Stimulated activated CD4-positive, alpha-beta T cell treated with anti-CD3 and anti-CD28 coated beads, Interleukin-4, amount 100 ng/mL, for 1 hour (primary cell): ENCODE measurements at regions not wholly inside any gene's neighbourhood (a gene's known extent, or its start where the extent isn't known, plus 50 kb on each side); places are given as distances from the start of the nearest gene placed in this dataset.

ENCODE experiments used
- DNase-seq: peaks from one replicate; pipeline ENCODE4 v3.0.0-alpha.2; 2020

GRCh38 chr10:112000466-112000865 lies 183.1 kb downstream of the GPAM start:
- DNase-seq: no peak

GRCh38 chr10:112002206-112002605 lies 181.4 kb downstream of the GPAM start:
- no peak for DNase-seq

DNA sequence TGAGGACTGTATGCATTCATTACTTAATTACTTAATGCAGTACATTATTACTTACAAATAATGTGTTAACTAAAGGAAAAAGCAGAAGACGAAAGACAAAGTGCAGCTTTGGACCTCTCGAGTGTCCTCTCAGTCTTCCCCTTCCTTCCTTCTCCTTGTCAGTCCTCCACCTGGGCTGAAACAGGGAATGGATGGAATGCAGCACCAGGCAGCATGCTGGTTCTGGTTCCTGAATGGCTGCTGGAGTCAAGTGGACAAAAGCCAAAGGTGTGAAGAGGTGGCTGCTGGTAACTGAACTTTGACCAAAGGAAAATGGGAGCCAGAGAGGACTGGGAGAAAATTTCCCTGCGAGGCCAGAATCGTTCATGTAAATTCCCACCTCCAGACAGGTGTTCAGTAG lies 179.5 kb downstream of the GPAM start:
- no peak for DNase-seq

- DNase-seq: no peak
These were observed 178.5 kb downstream of the GPAM start for GRCh38 chr10:112005044-112005443.

GRCh38 chr10:112006407-112006806 lies 177.2 kb downstream of the GPAM start:
- no peak for DNase-seq

DNA sequence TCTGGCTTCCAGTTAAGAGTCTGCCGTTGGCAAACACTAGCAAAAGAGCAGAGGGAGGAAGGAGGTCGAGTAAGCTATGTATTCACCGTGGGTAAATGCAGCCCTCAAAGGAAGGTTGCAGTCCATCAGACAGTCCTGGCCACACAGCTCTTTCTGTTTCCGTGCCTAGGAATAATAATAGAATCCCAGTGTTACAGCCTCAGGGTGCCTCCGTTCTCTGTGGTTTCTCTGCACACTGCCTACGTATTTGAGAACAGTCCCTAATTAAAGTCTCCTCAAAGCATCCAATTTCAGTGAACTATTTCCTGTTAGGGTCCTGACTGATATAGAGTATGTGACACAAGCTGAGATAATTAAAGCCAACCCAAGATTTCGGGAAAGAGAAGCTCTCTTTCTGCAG lies 176.7 kb downstream of the GPAM start:
- DNase-seq: no peak

DNA sequence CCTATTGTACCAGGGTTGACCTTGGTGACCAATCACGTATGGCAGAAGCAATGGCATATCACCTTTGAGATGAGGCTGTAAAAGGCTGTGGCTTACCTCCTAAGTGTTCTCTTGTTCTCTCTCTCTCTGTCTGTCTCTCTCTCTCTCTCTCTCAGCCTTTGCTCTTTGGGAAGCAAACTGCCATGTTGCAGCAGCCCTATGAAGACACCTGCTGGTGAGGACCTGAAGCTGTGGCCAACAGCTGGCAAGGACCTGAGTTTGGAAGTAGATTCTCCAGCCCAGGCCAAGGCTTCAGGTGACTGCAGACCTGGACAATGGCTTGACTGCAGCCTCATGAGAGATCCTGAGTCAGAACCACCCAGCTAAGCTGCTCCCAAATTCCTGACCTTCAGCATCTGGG lies 161.4 kb downstream of the GPAM start:
- no peak for DNase-seq

- DNase-seq: no peak
These were observed 159.5 kb downstream of the GPAM start for GRCh38 chr10:112024079-112024478.

DNA sequence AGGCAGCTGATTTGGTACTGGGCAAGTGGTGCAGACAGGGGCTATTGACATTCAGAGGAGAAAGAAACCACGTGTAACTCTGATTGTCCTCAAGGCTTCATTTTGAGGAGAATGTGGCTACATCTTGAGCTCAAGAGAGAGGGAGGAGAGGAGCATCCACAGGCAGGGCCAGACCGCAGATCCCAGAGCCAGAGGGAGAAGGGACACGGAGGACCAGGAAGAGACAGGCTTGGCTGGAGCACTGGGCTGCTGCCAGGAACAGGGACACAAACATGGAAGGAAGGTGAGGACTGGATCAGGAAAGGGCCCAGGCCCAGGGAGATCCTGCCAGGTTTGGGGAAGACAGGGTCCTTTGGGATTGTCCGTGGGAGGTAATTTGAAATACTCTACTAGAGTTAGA lies 158.3 kb downstream of the GPAM start:
- DNase-seq: no peak

- DNase-seq: no peak
These were observed 157.1 kb downstream of the GPAM start for GRCh38 chr10:112026438-112026837.

DNA sequence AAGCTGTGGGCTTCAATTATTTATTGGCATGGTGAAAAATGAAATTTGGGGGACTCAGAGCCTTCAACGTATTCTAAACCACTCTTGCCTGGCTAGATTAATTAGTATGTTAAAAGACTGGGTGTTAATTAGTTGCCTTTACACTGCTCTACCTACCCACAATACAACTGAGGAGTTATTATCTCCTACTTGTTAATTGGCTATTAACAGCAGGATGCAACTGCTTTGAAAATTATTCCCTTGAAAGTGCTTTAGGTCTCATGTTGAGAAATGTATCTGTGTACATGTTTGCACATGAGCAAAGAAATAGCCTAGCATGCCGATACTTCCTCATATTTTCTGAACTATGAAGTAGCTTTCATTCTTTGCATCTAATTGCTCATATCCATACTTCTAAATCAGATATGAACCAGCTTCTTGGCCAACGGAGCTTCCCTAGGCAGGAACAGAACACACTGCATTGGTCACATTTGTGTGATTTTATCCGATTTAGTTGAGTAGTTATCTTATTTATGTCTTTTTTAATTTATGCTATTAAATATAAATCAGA lies 155.8 kb downstream of the GPAM start:
- DNase-seq: no peak

- no peak for DNase-seq
These were observed 153.1 kb downstream of the GPAM start for GRCh38 chr10:112030431-112030830.

DNA sequence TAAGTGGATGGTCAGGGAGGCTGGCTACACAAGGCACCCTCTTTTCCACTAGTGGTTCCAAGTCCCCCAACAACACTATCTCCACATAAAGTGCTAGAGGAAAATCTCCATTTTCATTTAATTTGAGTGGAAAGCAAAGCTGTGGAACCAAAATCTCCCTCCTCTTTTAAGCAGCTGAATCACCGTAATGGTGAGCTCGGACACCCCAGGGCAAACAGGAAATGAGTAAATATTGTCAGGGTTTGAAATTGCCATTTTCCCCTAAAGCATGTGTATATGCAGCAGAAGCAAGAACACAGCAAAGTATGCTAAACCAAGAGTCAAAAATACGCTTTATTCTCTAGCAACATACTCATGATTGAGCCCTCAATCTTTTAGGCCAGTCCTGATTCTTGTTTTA lies 143.7 kb downstream of the GPAM start:
- DNase-seq: no peak

DNA sequence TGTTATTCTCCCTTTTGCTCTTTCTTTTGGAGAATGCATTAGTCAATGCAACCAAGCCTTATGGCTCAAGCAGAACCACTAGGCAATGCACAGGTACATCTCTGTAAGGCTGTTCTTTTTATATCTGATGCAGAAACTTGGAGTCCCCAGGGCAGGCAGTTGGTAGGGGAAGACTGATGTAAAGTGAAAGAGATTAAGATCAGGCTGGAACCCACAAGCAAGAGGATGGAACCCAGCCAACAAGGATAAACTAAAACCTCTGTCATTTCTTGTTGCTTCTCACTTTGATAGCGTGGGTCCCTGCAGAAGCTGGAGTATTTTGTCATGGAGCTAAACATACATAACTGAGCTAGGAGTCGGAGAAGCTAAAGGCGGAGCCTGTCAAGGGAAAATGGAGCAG lies 142.9 kb downstream of the GPAM start:
- no peak for DNase-seq

- no peak for DNase-seq
These were observed 137.6 kb downstream of the GPAM start for GRCh38 chr10:112045938-112046337.

GRCh38 chr10:112047674-112048073 lies 135.9 kb downstream of the GPAM start:
- DNase-seq: no peak

- DNase-seq: no peak
These were observed 131.4 kb downstream of the GPAM start for GRCh38 chr10:112052166-112052565.

GRCh38 chr10:112053895-112054294 lies 129.7 kb downstream of the GPAM start:
- DNase-seq: no peak

GRCh38 chr10:112054516-112054915 lies 129.0 kb downstream of the GPAM start:
- no peak for DNase-seq

DNA sequence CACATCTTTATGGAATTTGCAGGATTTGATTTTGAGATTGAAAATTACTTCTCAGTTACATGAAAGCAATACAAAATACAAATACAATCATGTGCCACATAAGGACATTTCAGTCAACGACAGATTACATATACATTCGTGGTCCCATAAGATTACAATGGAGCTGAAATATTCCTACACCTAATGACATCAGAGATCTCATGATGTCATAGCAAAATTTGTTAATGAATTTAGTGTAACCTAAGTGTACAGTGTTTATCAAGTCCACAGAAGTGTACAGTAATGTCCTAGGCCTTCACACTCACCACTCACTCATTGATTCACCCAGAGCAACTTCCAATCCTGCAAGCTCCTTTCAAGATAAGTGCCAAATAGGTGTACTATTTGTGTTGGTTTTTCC lies 126.5 kb downstream of the GPAM start:
- no peak for DNase-seq

DNA sequence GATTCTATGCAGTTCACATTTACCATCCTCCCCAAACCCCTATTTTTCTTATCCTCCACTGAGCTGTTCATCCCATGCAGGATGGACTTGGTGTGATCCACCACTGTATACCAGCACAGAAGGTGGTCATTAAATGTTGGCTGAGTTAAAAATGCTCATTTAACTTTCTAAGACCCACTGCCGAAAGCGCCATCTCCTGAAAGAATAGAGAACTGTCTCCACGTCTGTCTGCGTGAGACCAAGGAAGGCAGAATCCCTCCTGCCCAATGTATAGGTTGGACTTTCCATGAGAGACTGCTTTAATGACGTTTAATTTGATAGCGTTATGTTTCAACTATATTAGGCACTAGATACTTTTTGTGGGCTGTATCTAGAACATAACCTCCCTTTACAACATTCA lies 124.3 kb downstream of the GPAM start:
- no peak for DNase-seq

DNA sequence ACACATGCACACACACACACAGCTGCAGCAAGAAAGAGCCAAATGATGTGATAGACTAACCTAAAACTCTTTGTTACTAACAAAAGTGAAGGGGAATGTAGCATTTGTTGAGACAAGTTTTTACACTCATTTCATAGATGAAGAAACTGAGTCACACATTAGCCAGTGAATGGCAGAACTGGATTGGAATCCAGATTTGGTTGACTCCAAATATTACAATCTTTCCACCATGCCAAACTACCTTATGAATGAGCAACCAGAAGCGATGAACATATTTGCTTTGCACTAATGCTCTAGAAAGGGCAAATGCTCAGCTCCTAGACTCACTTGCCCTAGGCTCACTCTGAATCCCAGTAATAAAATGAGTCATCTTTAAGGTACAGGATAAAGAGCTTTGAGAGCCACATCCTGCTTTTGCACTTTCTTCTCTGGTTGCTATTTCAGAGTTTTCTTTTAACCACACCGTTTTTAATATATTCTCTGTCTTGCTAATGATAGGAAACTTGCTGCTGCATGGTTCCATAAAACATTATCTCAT lies 111.9 kb downstream of the GPAM start:
- DNase-seq: no peak

DNA sequence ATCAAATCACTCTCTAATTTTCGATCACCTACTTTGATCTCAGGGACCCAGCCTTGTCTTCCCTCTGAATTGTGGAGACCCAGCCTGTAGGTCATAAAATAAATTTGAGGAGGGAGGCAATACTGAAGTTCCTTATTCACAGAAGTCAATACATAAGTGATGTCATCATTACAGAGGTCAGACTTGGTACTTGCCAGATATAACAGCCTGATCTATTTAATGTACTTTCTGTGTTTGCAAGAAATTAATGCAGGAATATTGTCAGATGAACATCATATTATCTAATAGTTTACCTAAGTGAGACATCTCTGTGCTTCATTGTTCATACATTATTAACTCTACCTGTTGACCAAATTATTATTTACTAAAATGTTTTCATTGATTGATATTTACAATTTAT lies 105.6 kb downstream of the GPAM start:
- DNase-seq: no peak

DNA sequence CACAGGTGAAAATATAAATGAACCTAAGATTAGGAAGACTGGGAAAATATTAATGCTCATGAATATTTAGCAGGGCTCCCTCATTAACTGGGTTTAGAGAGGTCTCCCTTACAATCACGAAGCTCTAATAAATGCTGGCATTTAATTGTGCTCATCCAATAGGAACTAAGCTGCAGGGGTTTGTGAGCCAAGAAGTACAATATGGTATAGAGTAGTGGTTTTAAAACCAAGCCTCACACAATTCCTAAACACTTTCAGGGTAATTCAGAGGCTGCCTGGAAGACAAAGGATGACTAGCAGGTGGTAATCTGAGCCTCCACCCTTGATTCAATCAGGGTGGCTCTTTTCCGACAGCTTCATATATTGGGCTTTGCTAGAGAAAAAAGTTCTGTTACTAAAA lies 103.3 kb downstream of the GPAM start:
- DNase-seq: no peak

DNA sequence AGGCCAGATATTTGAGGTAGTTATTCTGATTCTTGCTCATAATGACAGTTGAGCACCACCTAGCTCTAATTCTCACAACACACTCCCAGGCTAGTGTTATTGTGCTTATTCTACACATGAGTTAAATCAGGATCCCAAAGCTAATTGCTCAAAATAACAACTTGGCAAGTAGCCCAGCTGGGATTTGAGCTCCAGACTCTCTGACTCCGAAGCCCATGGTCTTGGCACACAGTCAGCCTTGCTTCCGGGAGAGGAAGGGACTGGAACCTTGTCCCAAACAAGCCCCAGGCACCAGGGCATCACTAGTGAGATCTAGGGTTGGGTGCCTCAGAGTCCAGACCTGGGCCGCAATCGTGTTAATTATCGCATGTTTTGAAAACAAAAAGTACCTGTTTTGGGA lies 101.4 kb downstream of the GPAM start:
- no peak for DNase-seq

DNA sequence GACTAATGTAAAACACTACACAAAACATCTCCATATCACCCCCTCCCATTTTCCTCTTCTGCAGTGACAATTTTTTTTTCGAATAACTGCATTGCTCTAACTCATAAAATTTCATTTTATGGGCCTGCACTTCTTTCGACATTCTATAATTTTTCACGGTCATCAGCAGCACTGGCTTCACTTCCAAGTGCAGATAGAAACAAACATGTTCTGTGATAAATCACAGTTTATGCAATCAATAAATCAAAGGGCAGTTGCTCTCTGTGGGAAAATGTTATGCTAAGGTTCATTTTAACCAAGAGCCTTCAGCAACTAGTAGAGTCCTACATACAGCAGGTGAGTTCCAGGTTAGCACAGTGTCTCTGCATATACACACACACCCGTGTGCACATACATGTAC lies 100.1 kb downstream of the GPAM start:
- DNase-seq: no peak
